ENCODE measurements at regions not wholly inside any gene's neighbourhood (a gene's known extent, or its start where the extent isn't known, plus 50 kb on each side); places are given as distances from the start of the nearest gene placed in this dataset.
"Not testable (repeated sequence)": the region's sequence is repeated elsewhere in the genome, so short reads cannot be mapped to it uniquely, and the experiment has no call there.

- peak in 2 of 3 donors; percentile 26 to 53 for DNase-seq
- no peaks in the 10 kb centered on the region for H3K4me1 Mint-ChIP-seq
- no peaks in the 10 kb centered on the region for H3K36me3 Mint-ChIP-seq
Measured at GRCh38 chr12:62006076-62006732, 254.0 kb upstream of the USP15 start.

GRCh38 chr12:62008703-62009102, 251.5 kb upstream of the USP15 start:
- no peaks in the 10 kb centered on the region for H3K9me3 Mint-ChIP-seq
- H3K27me3 ChIP-seq (ENCODE audit: control insufficient read depth, insufficient read depth, low read length): no peaks in the 10 kb centered on the region
- no peak for DNase-seq

More at GRCh38 chr12:62006076-62006732, 254.0 kb upstream of the USP15 start:
- H3K27me3 Mint-ChIP-seq: no peaks in the 10 kb centered on the region
- no peaks in the 10 kb centered on the region for H3K9me3 Mint-ChIP-seq
- Histone ChIP-seq H3K9me3 (ENCODE audit: control insufficient read depth in 2 of 2, low read length in 2 of 2) (no peaks in the 10 kb centered on the region), H3K27me3 (ENCODE audit: control insufficient read depth, insufficient read depth, low read length) (no peaks in the 10 kb centered on the region), H3K36me3 (ENCODE audit: control insufficient read depth, insufficient read depth, low read length) (no peaks in the 10 kb centered on the region), H3K27ac (ENCODE audit: insufficient read depth, low read length, poor library complexity, severe bottlenecking) (no peak overlapping the region), H3K4me3 (ENCODE audit: low read depth, low read length) (no peak overlapping the region), H3K4me1 (ENCODE audit: control insufficient read depth, insufficient read depth, low read length, poor library complexity, severe bottlenecking) (no peaks in the 10 kb centered on the region)
- no peak overlapping the region for H3K4me3 Mint-ChIP-seq
- no peak for ATAC-seq (ENCODE audit: low read depth in 2 of 2)
- no peak overlapping the region for H3K27ac Mint-ChIP-seq

GRCh38 chr12:62009445-62009844, 250.8 kb upstream of the USP15 start:
- no peaks in the 10 kb centered on the region for H3K36me3 Mint-ChIP-seq
- Histone ChIP-seq H3K27ac (ENCODE audit: insufficient read depth, low read length, poor library complexity, severe bottlenecking) (no peak overlapping the region), H3K9me3 (ENCODE audit: control insufficient read depth in 2 of 2, low read length in 2 of 2) (no peaks in the 10 kb centered on the region), H3K4me3 (ENCODE audit: low read depth, low read length) (no peak overlapping the region), H3K27me3 (ENCODE audit: control insufficient read depth, insufficient read depth, low read length) (no peaks in the 10 kb centered on the region), H3K36me3 (ENCODE audit: control insufficient read depth, insufficient read depth, low read length) (no peaks in the 10 kb centered on the region), H3K4me1 (ENCODE audit: control insufficient read depth, insufficient read depth, low read length, poor library complexity, severe bottlenecking) (no peaks in the 10 kb centered on the region)
- ATAC-seq (ENCODE audit: low read depth in 2 of 2) (no peak), DNase-seq (no peak)
- H3K4me3 Mint-ChIP-seq: no peak overlapping the region
- no peaks in the 10 kb centered on the region for H3K27me3 Mint-ChIP-seq
- H3K4me1 Mint-ChIP-seq: no peaks in the 10 kb centered on the region
- H3K9me3 Mint-ChIP-seq: no peaks in the 10 kb centered on the region
- H3K27ac Mint-ChIP-seq: no peak overlapping the region

More at GRCh38 chr12:62008703-62009102, 251.5 kb upstream of the USP15 start:
- Mint-ChIP-seq H3K4me3 (no peak overlapping the region), H3K36me3 (no peaks in the 10 kb centered on the region), H3K27me3 (no peaks in the 10 kb centered on the region), H3K27ac (no peak overlapping the region), H3K4me1 (no peaks in the 10 kb centered on the region)
- H3K4me3 ChIP-seq (ENCODE audit: low read depth, low read length): no peak overlapping the region
- H3K36me3 ChIP-seq (ENCODE audit: control insufficient read depth, insufficient read depth, low read length): no peaks in the 10 kb centered on the region
- ATAC-seq (ENCODE audit: low read depth in 2 of 2): no peak
- H3K9me3 ChIP-seq (ENCODE audit: control insufficient read depth in 2 of 2, low read length in 2 of 2): no peaks in the 10 kb centered on the region
- no peak overlapping the region for H3K27ac ChIP-seq (ENCODE audit: insufficient read depth, low read length, poor library complexity, severe bottlenecking)
- no peaks in the 10 kb centered on the region for H3K4me1 ChIP-seq (ENCODE audit: control insufficient read depth, insufficient read depth, low read length, poor library complexity, severe bottlenecking)

GRCh38 chr12:62010331-62010906, 249.8 kb upstream of the USP15 start:
- not testable (repeated sequence) for H3K4me3 Mint-ChIP-seq; DNase-seq; H3K4me1 ChIP-seq (ENCODE audit: control insufficient read depth, insufficient read depth, low read length, poor library complexity, severe bottlenecking); H3K27me3 Mint-ChIP-seq; H3K27ac Mint-ChIP-seq; H3K4me1 Mint-ChIP-seq; H3K27me3 ChIP-seq (ENCODE audit: control insufficient read depth, insufficient read depth, low read length); H3K4me3 ChIP-seq (ENCODE audit: low read depth, low read length); H3K27ac ChIP-seq (ENCODE audit: insufficient read depth, low read length, poor library complexity, severe bottlenecking); H3K9me3 ChIP-seq (ENCODE audit: control insufficient read depth in 2 of 2, low read length in 2 of 2); H3K36me3 Mint-ChIP-seq; ATAC-seq (ENCODE audit: low read depth in 2 of 2); H3K9me3 Mint-ChIP-seq; H3K36me3 ChIP-seq (ENCODE audit: control insufficient read depth, insufficient read depth, low read length)

- H3K4me3 ChIP-seq (ENCODE audit: low read depth, low read length); H3K27ac ChIP-seq (ENCODE audit: insufficient read depth, low read length, poor library complexity, severe bottlenecking); H3K4me1 ChIP-seq (ENCODE audit: control insufficient read depth, insufficient read depth, low read length, poor library complexity, severe bottlenecking); H3K4me1 Mint-ChIP-seq; H3K36me3 Mint-ChIP-seq; H3K9me3 Mint-ChIP-seq; H3K9me3 ChIP-seq (ENCODE audit: control insufficient read depth in 2 of 2, low read length in 2 of 2); H3K27me3 Mint-ChIP-seq; DNase-seq; H3K27me3 ChIP-seq (ENCODE audit: control insufficient read depth, insufficient read depth, low read length); ATAC-seq (ENCODE audit: low read depth in 2 of 2); H3K4me3 Mint-ChIP-seq; H3K27ac Mint-ChIP-seq; H3K36me3 ChIP-seq (ENCODE audit: control insufficient read depth, insufficient read depth, low read length): not testable (repeated sequence)
Measured at GRCh38 chr12:62010973-62011372, 249.2 kb upstream of the USP15 start.

- Mint-ChIP-seq H3K9me3 (no peaks in the 10 kb centered on the region), H3K4me3 (no peak overlapping the region), H3K4me1 (no peaks in the 10 kb centered on the region), H3K27ac (no peak overlapping the region), H3K36me3 (no peaks in the 10 kb centered on the region), H3K27me3 (no peaks in the 10 kb centered on the region)
- no peak overlapping the region for H3K27ac ChIP-seq (ENCODE audit: insufficient read depth, low read length, poor library complexity, severe bottlenecking)
- ATAC-seq (ENCODE audit: low read depth in 2 of 2) (no peak), DNase-seq (no peak)
- no peak overlapping the region for H3K4me3 ChIP-seq (ENCODE audit: low read depth, low read length)
- H3K4me1 ChIP-seq (ENCODE audit: control insufficient read depth, insufficient read depth, low read length, poor library complexity, severe bottlenecking): no peaks in the 10 kb centered on the region
- no peaks in the 10 kb centered on the region for H3K36me3 ChIP-seq (ENCODE audit: control insufficient read depth, insufficient read depth, low read length)
- no peaks in the 10 kb centered on the region for H3K9me3 ChIP-seq (ENCODE audit: control insufficient read depth in 2 of 2, low read length in 2 of 2)
- H3K27me3 ChIP-seq (ENCODE audit: control insufficient read depth, insufficient read depth, low read length): no peaks in the 10 kb centered on the region
Measured at GRCh38 chr12:62014330-62014729, 245.9 kb upstream of the USP15 start.

GRCh38 chr12:62016021-62016420, 244.2 kb upstream of the USP15 start:
- no peaks in the 10 kb centered on the region for H3K27me3 ChIP-seq (ENCODE audit: control insufficient read depth, insufficient read depth, low read length)
- H3K4me1 Mint-ChIP-seq: no peaks in the 10 kb centered on the region
- no peaks in the 10 kb centered on the region for H3K9me3 ChIP-seq (ENCODE audit: control insufficient read depth in 2 of 2, low read length in 2 of 2)
- no peaks in the 10 kb centered on the region for H3K36me3 ChIP-seq (ENCODE audit: control insufficient read depth, insufficient read depth, low read length)
- no peak overlapping the region for H3K27ac ChIP-seq (ENCODE audit: insufficient read depth, low read length, poor library complexity, severe bottlenecking)
- H3K27ac Mint-ChIP-seq: no peak overlapping the region
- no peaks in the 10 kb centered on the region for H3K36me3 Mint-ChIP-seq
- ATAC-seq (ENCODE audit: low read depth in 2 of 2) (no peak), DNase-seq (no peak)
- H3K4me1 ChIP-seq (ENCODE audit: control insufficient read depth, insufficient read depth, low read length, poor library complexity, severe bottlenecking): no peaks in the 10 kb centered on the region
- no peaks in the 10 kb centered on the region for H3K9me3 Mint-ChIP-seq
- no peaks in the 10 kb centered on the region for H3K27me3 Mint-ChIP-seq
- no peak overlapping the region for H3K4me3 Mint-ChIP-seq
- no peak overlapping the region for H3K4me3 ChIP-seq (ENCODE audit: low read depth, low read length)

- Histone ChIP-seq H3K4me3 (ENCODE audit: low read depth, low read length) (no peak overlapping the region), H3K27me3 (ENCODE audit: control insufficient read depth, insufficient read depth, low read length) (no peaks in the 10 kb centered on the region), H3K9me3 (ENCODE audit: control insufficient read depth in 2 of 2, low read length in 2 of 2) (no peaks in the 10 kb centered on the region), H3K27ac (ENCODE audit: insufficient read depth, low read length, poor library complexity, severe bottlenecking) (no peak overlapping the region), H3K36me3 (ENCODE audit: control insufficient read depth, insufficient read depth, low read length) (no peaks in the 10 kb centered on the region), H3K4me1 (ENCODE audit: control insufficient read depth, insufficient read depth, low read length, poor library complexity, severe bottlenecking) (no peaks in the 10 kb centered on the region)
- no peak for DNase-seq
- peaks cover 4% of the 10 kb centered on the region for H3K27me3 Mint-ChIP-seq
- no peaks in the 10 kb centered on the region for H3K9me3 Mint-ChIP-seq
- H3K4me1 Mint-ChIP-seq: no peaks in the 10 kb centered on the region
- no peak for ATAC-seq (ENCODE audit: low read depth in 2 of 2)
- H3K4me3 Mint-ChIP-seq: no peak overlapping the region
- H3K36me3 Mint-ChIP-seq: peaks cover 10% of the 10 kb centered on the region
- H3K27ac Mint-ChIP-seq: no peak overlapping the region
Measured at GRCh38 chr12:62021808-62022207, 238.4 kb upstream of the USP15 start.
